ENCODE measurements at regions not wholly inside any gene's neighbourhood (a gene's known extent, or its start where the extent isn't known, plus 50 kb on each side); places are given as distances from the start of the nearest gene placed in this dataset.
"Not testable (repeated sequence)": the region's sequence is repeated elsewhere in the genome, so short reads cannot be mapped to it uniquely, and the experiment has no call there.

DNA sequence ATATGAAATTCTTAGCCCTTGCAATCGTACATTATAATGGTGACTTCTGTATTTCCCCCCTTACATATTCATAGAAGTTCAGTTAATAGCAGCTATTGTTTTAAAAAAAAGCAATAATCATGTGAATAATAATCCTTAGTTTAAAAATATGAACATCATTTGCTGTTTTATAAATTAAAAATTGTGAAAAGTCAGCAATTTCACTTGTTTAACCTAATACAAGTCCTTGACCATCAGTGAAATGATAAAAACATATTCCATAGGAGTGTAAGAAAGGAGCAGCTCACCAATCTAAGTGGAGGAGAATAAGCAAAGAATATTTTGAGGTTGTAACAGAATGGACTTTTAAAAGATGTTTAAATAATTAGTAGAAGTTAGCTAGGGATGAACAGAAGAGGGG, 650.2 kb downstream of the SUCLG1 start:
- Histone ChIP-seq H3K9me3 (ENCODE audit: low read depth) (no peaks in the 10 kb centered on the region), H3K27ac (no peak overlapping the region), H3K36me3 (no peaks in the 10 kb centered on the region), H3K27me3 (no peaks in the 10 kb centered on the region), H3K4me1 (ENCODE audit: low read depth) (no peaks in the 10 kb centered on the region), H3K4me3 (no peak overlapping the region)
- TF ChIP-seq, protein P1, sequence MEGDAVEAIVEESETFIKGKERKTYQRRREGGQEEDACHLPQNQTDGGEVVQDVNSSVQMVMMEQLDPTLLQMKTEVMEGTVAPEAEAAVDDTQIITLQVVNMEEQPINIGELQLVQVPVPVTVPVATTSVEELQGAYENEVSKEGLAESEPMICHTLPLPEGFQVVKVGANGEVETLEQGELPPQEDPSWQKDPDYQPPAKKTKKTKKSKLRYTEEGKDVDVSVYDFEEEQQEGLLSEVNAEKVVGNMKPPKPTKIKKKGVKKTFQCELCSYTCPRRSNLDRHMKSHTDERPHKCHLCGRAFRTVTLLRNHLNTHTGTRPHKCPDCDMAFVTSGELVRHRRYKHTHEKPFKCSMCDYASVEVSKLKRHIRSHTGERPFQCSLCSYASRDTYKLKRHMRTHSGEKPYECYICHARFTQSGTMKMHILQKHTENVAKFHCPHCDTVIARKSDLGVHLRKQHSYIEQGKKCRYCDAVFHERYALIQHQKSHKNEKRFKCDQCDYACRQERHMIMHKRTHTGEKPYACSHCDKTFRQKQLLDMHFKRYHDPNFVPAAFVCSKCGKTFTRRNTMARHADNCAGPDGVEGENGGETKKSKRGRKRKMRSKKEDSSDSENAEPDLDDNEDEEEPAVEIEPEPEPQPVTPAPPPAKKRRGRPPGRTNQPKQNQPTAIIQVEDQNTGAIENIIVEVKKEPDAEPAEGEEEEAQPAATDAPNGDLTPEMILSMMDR (IDR thresholded peaks at IDR 0.05; ENCODE audit: low read depth, low read length): no peak
- no peak for DNase-seq (ENCODE audit: low read depth in 1 of 2, low spot score in 1 of 2)

DNA sequence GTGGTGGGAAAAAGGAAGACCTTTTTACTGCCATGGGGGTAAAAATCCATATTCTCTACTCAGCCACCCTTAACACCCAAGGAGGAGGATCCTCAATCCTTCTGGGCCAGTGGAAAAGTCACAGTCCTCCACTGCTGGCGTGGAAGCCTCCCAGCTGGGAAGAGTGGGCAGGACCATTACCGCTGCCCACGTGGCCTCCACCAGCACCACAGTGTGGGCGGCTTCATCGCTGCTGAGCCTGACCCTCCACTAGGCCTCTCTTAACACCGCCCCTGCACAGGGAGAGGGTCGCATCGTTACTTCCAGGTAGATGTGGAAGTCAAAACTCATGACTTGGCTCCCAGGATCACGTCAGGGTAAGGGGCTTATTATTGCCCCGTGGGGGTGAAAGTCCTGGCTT, 656.5 kb downstream of the SUCLG1 start:
- Histone ChIP-seq H3K27ac (no peak overlapping the region), H3K9me3 (ENCODE audit: low read depth) (no peaks in the 10 kb centered on the region), H3K4me3 (no peak overlapping the region), H3K27me3 (no peaks in the 10 kb centered on the region), H3K4me1 (ENCODE audit: low read depth) (peaks cover 4% of the 10 kb centered on the region), H3K36me3 (no peaks in the 10 kb centered on the region)
- TF ChIP-seq, protein P1 (IDR thresholded peaks at IDR 0.05; ENCODE audit: low read depth, low read length): no peak
- DNase-seq (ENCODE audit: low read depth in 1 of 2, low spot score in 1 of 2): no peak

DNA sequence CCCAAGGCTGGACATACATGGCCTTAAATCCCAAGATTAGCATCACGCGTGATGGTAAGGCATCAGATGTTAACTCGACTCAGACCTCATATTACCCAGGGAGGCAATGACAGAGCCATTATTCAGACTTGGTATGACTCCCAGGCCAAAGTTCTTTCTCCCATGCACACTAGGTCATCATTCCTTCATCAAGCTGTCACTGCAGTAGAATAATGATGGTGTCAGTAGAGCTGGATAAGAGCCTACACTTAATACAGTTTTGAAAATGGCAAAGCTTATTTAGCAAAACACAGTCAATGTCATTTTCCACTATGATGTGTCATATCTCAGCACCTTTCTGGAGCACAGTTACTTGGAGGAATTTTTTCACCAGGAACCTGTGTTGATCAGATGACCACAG, 663.3 kb downstream of the SUCLG1 start:
- H3K9me3 ChIP-seq (ENCODE audit: low read depth): no peaks in the 10 kb centered on the region
- TF ChIP-seq, protein P1 (IDR thresholded peaks at IDR 0.05; ENCODE audit: low read depth, low read length): no peak
- H3K27me3 ChIP-seq: no peaks in the 10 kb centered on the region
- no peak for DNase-seq (ENCODE audit: low read depth in 1 of 2, low spot score in 1 of 2)
- H3K36me3 ChIP-seq: no peaks in the 10 kb centered on the region
- H3K4me3 ChIP-seq: no peak overlapping the region
- no peaks in the 10 kb centered on the region for H3K4me1 ChIP-seq (ENCODE audit: low read depth)
- no peak overlapping the region for H3K27ac ChIP-seq

DNA sequence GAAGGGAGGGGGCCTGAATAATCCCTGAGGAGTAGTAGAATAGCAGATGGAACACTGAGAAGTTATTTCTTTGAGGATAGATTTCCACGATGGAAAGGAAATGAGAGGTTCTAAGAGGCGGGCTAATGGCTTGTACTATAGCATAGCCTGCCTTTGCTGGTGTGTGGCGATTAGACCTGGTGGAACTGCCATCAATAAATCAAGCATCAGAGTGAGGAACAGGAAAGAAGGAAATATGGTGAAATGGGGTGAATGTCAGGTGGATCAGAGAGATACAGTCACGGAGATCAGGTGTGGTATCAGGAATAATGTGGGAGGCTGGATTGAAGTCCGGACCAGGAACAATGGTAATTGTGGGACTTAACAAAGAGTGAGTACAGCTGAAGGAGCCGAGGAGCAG, 668.6 kb downstream of the SUCLG1 start:
- not testable (repeated sequence) for H3K4me3 ChIP-seq; H3K27ac ChIP-seq; DNase-seq (ENCODE audit: low read depth in 1 of 2, low spot score in 1 of 2); H3K4me1 ChIP-seq (ENCODE audit: low read depth); H3K9me3 ChIP-seq (ENCODE audit: low read depth); H3K27me3 ChIP-seq; H3K36me3 ChIP-seq

DNA sequence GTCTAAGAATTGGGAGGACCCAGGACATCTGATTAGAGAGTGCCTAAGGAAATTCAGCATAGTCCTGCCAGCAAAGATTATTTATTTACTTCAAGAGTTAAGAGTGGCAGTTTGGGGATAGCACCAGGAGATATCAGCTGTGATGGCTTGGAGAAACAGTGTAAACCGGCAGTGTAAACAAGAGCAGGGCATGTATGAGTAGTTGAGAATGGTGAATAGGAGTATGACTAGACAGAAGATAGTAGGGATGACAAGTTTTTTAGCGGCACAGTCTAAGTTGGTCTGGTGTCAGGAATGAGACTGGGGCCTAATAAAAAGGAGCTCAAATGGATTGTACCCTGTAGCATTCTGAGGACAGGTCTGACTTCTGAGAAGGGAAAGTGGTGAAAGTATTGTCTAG, 669.4 kb downstream of the SUCLG1 start:
- H3K9me3 ChIP-seq (ENCODE audit: low read depth); DNase-seq (ENCODE audit: low read depth in 1 of 2, low spot score in 1 of 2): not testable (repeated sequence)

DNA sequence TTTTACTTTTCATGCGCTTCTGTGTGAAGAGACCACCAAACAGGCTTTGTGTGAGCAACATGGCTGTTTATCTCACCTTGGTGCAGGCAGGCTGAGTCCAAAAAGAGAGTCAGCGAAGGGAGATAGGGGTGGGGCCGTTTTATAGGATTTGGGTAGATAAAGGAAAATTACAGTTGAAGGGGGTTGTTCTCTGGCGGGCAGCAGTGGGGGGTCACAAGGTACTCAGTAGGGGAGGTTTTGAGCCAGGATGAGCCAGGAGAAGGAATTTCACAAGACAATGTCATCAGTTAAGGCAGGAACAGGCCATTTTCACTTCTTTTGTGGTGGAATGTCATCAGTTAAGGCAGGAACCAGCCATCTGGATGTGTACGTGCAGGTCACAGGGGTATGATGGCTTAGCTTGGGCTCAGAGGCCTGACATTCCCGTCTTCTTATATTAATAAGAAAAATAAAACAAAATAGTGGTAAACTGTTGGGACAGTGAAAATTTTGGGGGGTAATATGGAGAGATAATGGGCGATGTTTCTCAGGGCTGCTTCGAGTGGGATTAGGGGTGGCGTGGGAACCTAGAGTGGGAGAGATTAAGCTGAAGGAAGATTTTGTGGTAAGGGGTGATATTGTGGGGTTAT, 670.0 kb downstream of the SUCLG1 start:
- H3K27ac ChIP-seq; H3K4me3 ChIP-seq; H3K9me3 ChIP-seq (ENCODE audit: low read depth); H3K4me1 ChIP-seq (ENCODE audit: low read depth); H3K27me3 ChIP-seq; H3K36me3 ChIP-seq; DNase-seq (ENCODE audit: low read depth in 1 of 2, low spot score in 1 of 2): not testable (repeated sequence)

More for the DNA sequence above, 669.4 kb downstream of the SUCLG1 start:
- not testable (repeated sequence) for H3K36me3 ChIP-seq; H3K4me1 ChIP-seq (ENCODE audit: low read depth); H3K27me3 ChIP-seq; H3K4me3 ChIP-seq; H3K27ac ChIP-seq

DNA sequence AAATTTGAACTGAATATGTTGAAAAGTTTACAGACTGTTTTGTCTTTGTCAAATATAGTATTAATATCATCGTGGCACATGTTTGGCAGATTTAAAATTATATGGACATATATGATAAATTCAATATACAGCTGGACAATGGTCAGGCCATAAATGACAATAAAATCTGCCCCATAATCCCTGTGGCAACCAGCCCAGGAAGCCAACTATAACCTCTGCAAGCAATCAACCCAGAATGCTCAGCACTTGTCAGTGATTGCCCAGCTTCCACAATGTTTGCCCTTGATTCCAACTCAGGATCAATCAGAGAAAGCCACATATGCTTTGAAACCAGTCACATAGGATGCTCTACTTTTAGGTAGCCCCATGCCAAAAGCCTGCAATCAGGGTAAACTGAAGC, 671.9 kb downstream of the SUCLG1 start:
- Histone ChIP-seq H3K9me3 (ENCODE audit: low read depth) (no peaks in the 10 kb centered on the region), H3K4me1 (ENCODE audit: low read depth) (no peaks in the 10 kb centered on the region), H3K4me3 (no peak overlapping the region), H3K27me3 (no peaks in the 10 kb centered on the region), H3K27ac (no peak overlapping the region), H3K36me3 (no peaks in the 10 kb centered on the region)
- no peak for DNase-seq (ENCODE audit: low read depth in 1 of 2, low spot score in 1 of 2)
- TF ChIP-seq, protein P1 (IDR thresholded peaks at IDR 0.05; ENCODE audit: low read depth, low read length): no peak

Data from cardiac muscle cell (in vitro differentiated cells and primary cell).